ENCODE measurements at regions not wholly inside any gene's neighbourhood (a gene's known extent, or its start where the extent isn't known, plus 50 kb on each side); places are given as distances from the start of the nearest gene placed in this dataset.

DNA sequence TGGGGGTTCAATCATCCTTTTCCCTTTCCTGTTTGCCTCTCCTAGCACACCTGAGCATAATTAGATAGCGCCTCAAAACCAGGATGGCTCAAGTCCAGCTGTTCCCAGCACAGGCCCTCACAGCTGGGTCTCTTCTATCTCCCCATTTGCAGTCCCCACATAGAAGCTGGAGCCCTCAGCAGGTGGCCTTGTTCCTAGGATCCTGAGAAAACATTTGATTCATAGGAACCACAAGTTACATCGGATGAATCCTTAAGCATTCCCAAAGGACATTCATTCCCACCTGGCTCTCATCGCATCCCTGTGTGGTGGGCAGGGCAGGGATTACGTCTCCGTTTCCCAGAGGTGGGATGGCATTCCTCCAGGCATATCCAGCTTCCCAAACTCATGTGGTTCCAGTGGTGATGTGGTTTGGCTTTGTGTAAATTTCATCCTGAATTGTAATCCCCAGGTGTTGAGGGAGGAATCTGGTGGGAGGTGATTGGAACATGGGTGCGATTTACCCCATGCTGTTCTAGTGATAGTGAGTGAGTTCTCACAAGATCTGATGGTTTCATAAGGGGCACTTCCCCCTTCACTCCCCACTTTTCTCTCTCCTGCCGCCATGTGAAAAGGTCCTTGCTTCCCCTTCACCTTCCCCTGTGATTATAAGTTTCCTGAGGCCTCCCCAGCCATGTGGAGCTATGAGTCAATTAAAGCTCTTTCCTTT is 49.8 kb upstream of the LEP start:
- ChIA-PET POLR2A (no interaction called here), RAD21 (ENCODE audit: unreplicated experiment) (no interaction called here), SMC1A (ENCODE audit: uncharacterized antibody, unreplicated experiment) (no interaction called here), CTCF (interaction anchor here (1.0 to 2.0 kb wide), 2 partner anchors 29 to 482 kb away, joined by 3 to 8 read pairs; no protein-coding TSS in a partner anchor)
- TF ChIP-seq KAT2A (conservative IDR thresholded peaks at IDR 0.05; ENCODE audit: control insufficient read depth, low read depth, low read length), result no peak
- TF ChIP-seq CBX5 (IDR thresholded peaks at IDR 0.05; ENCODE audit: low read depth), result no peak
- no peak for TF ChIP-seq RBBP5 (conservative IDR thresholded peaks at IDR 0.05)
- TF ChIP-seq, protein P1, sequence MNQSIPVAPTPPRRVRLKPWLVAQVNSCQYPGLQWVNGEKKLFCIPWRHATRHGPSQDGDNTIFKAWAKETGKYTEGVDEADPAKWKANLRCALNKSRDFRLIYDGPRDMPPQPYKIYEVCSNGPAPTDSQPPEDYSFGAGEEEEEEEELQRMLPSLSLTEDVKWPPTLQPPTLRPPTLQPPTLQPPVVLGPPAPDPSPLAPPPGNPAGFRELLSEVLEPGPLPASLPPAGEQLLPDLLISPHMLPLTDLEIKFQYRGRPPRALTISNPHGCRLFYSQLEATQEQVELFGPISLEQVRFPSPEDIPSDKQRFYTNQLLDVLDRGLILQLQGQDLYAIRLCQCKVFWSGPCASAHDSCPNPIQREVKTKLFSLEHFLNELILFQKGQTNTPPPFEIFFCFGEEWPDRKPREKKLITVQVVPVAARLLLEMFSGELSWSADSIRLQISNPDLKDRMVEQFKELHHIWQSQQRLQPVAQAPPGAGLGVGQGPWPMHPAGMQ (IDR thresholded peaks at IDR 0.05; ENCODE audit: borderline replicate concordance), result no peak
- no peak for TF ChIP-seq ATF3 (IDR thresholded peaks at IDR 0.05; ENCODE audit: borderline replicate concordance, extremely low read depth, low read depth, low read length)
- no peak for TF ChIP-seq HCFC1 (IDR thresholded peaks at IDR 0.05; ENCODE audit: low read length)
- TF ChIP-seq SUZ12 (IDR thresholded peaks at IDR 0.05; ENCODE audit: unreplicated experiment), result no peak
- no peak for TF ChIP-seq ZSCAN29 (IDR thresholded peaks at IDR 0.05)
- no peak for TF ChIP-seq NFYA (IDR thresholded peaks at IDR 0.05; ENCODE audit: borderline replicate concordance, low read depth, low read length)
- no peak for TF ChIP-seq SUPT20H (IDR thresholded peaks at IDR 0.05; ENCODE audit: borderline replicate concordance, control insufficient read depth, low read depth, low read length)
- no peak for TF ChIP-seq MTA2 (IDR thresholded peaks at IDR 0.05; ENCODE audit: low read depth)
- TF ChIP-seq NR2C1 (IDR thresholded peaks at IDR 0.05), result no peak
- TF ChIP-seq, protein P2, sequence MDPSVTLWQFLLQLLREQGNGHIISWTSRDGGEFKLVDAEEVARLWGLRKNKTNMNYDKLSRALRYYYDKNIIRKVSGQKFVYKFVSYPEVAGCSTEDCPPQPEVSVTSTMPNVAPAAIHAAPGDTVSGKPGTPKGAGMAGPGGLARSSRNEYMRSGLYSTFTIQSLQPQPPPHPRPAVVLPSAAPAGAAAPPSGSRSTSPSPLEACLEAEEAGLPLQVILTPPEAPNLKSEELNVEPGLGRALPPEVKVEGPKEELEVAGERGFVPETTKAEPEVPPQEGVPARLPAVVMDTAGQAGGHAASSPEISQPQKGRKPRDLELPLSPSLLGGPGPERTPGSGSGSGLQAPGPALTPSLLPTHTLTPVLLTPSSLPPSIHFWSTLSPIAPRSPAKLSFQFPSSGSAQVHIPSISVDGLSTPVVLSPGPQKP (IDR thresholded peaks at IDR 0.05; ENCODE audit: low read depth, low read length), result no peak
- H3K9me3 ChIP-seq (replicated peaks; ENCODE audit: control insufficient read depth, insufficient read depth, low read length), result peaks cover 12% of the 10 kb centered on the region; the same call in 2 of the 3 replicates
- no peaks in the 10 kb centered on the region for H3K79me2 ChIP-seq (ENCODE audit: control insufficient read depth, insufficient read depth, low read length)
- FAIRE-seq (no peak), ATAC-seq (no peak), DNase-seq (ENCODE audit: low read depth, low spot score) (no peak)
- H3K27ac ChIP-seq (ENCODE audit: control insufficient read depth, insufficient read depth), result no peak overlapping the region
- H3K4me2 ChIP-seq (ENCODE audit: control insufficient read depth, insufficient read depth), result no peak overlapping the region
- no peaks in the 10 kb centered on the region for H4K20me1 ChIP-seq (ENCODE audit: control insufficient read depth, insufficient read depth)
- H3K27me3 ChIP-seq (replicated peaks in 1 of 2; ENCODE audit: control insufficient read depth in 2 of 2, insufficient read depth in 2 of 2, low read length in 1 of 2), result peaks cover 0 to 5% of the 10 kb centered on the region in 2 experiments; a peak in 3 of 4 replicates
- no peak overlapping the region for H3K9ac ChIP-seq (ENCODE audit: control insufficient read depth, insufficient read depth, low read length)
- H3K36me3 ChIP-seq (ENCODE audit: control insufficient read depth in 2 of 2, insufficient read depth in 2 of 2, low read length in 1 of 2), result no peaks in the 10 kb centered on the region
- 39% methylated on average over 7 of the region's 7 CpGs for WGBS (ENCODE audit: insufficient coverage, insufficient replicate concordance, low lambda C conversion rate, missing lambda C conversion rate)
- intact Hi-C loops (cut with micrococcal nuclease; ENCODE audit: unreplicated experiment) (no loop called here), in situ Hi-C loops (cut with MboI) (no loop called here)
- H2AFZ ChIP-seq (ENCODE audit: control insufficient read depth, low read depth, low read length), result no peak overlapping the region
- no peaks in the 10 kb centered on the region for H3K4me1 ChIP-seq (ENCODE audit: control insufficient read depth, insufficient read depth, low read length)
- H3K4me3 ChIP-seq, result no peak overlapping the region
- no TSS peak for BruUV-seq (replicated peaks)
